Naive thymus-derived CD4-positive, alpha-beta T cell (primary cell): ENCODE measurements at regions not wholly inside any gene's neighbourhood (a gene's known extent, or its start where the extent isn't known, plus 50 kb on each side); places are given as distances from the start of the nearest gene placed in this dataset.

Experiments
- ATAC-seq: fragments of 150-1000 bp; cut with Tn5 transposase; 2 replicates; pipeline ENCODE4 v1.10.0; 2021; ENCODE audit warnings: mild to moderate bottlenecking, moderate library complexity
- CTCF ChIA-PET: fragments of 350-600 bp; sonication (Branson Sonifier 250); formaldehyde crosslinking; loops from one replicate; lab custom pipeline; 2021; ENCODE audit warnings: antibody characterized with exemption; lab: Charles Lee
- POLR2A ChIA-PET: fragments of 350-600 bp; sonication (Branson Sonifier 250); formaldehyde crosslinking; loops from one replicate; lab custom pipeline; 2021; ENCODE audit warnings: antibody characterized with exemption, inconsistent platforms; lab: Charles Lee
- DNase-seq, 9 donors: peaks; one replicate each; pipeline versions ENCODE4 v3.0.0 to v3.0.0-alpha.2; 2020 to 2022; ENCODE audit warnings: mixed read lengths in 1 of 9
- H3K27ac ChIP-seq: one replicate; pipeline ENCODE4 v1.7.0; 2013; ENCODE audit warnings: mild to moderate bottlenecking, low read depth, low read length, moderate library complexity
- H3K27me3 ChIP-seq, 2 donors: one replicate each; pipeline ENCODE4 v1.7.0; 2013; ENCODE audit warnings: low read length in 2 of 2, mild to moderate bottlenecking in 2 of 2, moderate library complexity in 2 of 2; ENCODE audit not compliant: control insufficient read depth in 2 of 2, insufficient read depth in 2 of 2
- H3K36me3 ChIP-seq, 3 experiments: 1 replicate in 2 of 3; 2 replicates in 1 of 3; pipeline ENCODE4 v1.7.0; 2013; ENCODE audit warnings: low read length in 3 of 3, mild to moderate bottlenecking in 3 of 3, moderate library complexity in 1 of 3; ENCODE audit not compliant: insufficient read depth in 3 of 3, control insufficient read depth in 2 of 3
- H3K4me1 ChIP-seq, 2 donors: one replicate each; pipeline ENCODE4 v1.7.0; 2013; ENCODE audit warnings: low read length in 2 of 2, mild to moderate bottlenecking in 2 of 2, moderate library complexity in 1 of 2; ENCODE audit not compliant: control insufficient read depth in 2 of 2, insufficient read depth in 2 of 2
- H3K4me3 ChIP-seq: 2 replicates; pipeline ENCODE4 v1.7.0; 2013; ENCODE audit warnings: mild to moderate bottlenecking, low read length
- H3K9me3 ChIP-seq, 3 experiments: 1 replicate in 2 of 3; 2 replicates in 1 of 3; pipeline ENCODE4 v1.7.0; 2013; ENCODE audit warnings: low read length in 3 of 3; ENCODE audit not compliant: control insufficient read depth in 2 of 3
- H3K27ac Mint-ChIP-seq, 9 donors: one replicate each; pipeline ENCODE4 v1.8.0; 2020 to 2022; ENCODE audit warnings: mixed read lengths in 9 of 9, mild to moderate bottlenecking in 8 of 9, moderate library complexity in 5 of 9, inconsistent platforms in 2 of 9
- H3K27me3 Mint-ChIP-seq, 5 donors: one replicate each; pipeline ENCODE4 v1.8.0; 2021 to 2022; ENCODE audit warnings: mixed read lengths in 5 of 5, mild to moderate bottlenecking in 1 of 5
- H3K36me3 Mint-ChIP-seq, 5 donors: one replicate each; pipeline ENCODE4 v1.8.0; 2020 to 2022; ENCODE audit warnings: mixed read lengths in 5 of 5, mild to moderate bottlenecking in 3 of 5, inconsistent platforms in 1 of 5
- H3K4me1 Mint-ChIP-seq, 7 donors: one replicate each; pipeline ENCODE4 v1.8.0; 2020 to 2022; ENCODE audit warnings: mixed read lengths in 7 of 7, mild to moderate bottlenecking in 3 of 7, inconsistent platforms in 1 of 7
- H3K4me3 Mint-ChIP-seq, 10 donors: one replicate each; pipeline ENCODE4 v1.8.0; 2020 to 2022; ENCODE audit warnings: mild to moderate bottlenecking in 10 of 10, mixed read lengths in 10 of 10, moderate library complexity in 6 of 10, inconsistent platforms in 2 of 10
- H3K9me3 Mint-ChIP-seq, 11 donors: one replicate each; pipeline ENCODE4 v1.8.0; 2020 to 2022; ENCODE audit warnings: mixed read lengths in 11 of 11, mild to moderate bottlenecking in 4 of 11, inconsistent platforms in 1 of 11, moderate library complexity in 1 of 11
- intact Hi-C, 2 donors: fragments of 100-400 bp; cut with micrococcal nuclease; formaldehyde crosslinking; loops; one replicate each; pipeline ENCODE4 v1.15.1; 2023

DNA sequence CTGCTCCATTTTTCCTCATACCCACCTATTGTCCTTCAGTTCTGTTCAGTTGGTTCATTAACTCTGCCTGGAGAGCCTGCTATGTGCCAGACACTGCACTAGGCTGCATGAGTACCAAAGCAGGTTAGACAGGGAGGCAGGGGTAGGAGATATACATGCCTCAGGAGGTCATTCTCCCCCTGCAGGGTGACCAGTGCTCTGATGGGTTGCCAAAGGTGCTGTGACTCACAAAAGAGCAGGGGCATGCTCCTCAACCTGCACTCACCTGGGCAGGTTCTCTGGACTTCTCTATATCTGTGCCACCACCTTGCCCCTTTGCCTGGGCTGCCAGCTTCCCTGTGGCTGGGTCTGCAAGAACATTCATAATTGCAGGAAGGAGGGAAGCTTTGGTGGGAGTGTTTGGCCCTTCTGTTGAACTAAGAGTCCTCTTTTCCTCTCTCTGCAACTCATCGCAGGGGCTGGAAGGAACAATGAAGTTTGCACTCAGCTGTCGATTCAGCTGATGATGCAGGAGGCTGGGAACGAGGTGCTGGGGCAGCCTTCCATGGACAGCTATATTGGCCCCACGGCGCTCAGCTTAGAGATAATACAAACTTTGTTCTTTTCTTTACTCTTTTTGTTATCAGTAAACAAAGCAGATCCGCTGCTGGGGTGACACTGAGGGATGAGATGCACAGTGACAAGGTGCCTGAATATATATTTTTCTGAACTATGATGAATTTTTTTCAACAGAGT lies 356.4 kb upstream of the PLXNA2 start:
- H3K4me3 Mint-ChIP-seq = no peak overlapping the region
- H3K4me1 Mint-ChIP-seq = peaks cover 0 to 4% (median 0%) of the 10 kb centered on the region in 7 donors
- no peaks in the 10 kb centered on the region for H3K36me3 Mint-ChIP-seq
- intact Hi-C loops = no loop called here
- Histone ChIP-seq H3K27ac (no peak overlapping the region), H3K9me3 (no peaks in the 10 kb centered on the region), H3K4me3 (no peak overlapping the region), H3K4me1 (no peaks in the 10 kb centered on the region), H3K27me3 (no peaks in the 10 kb centered on the region), H3K36me3 (no peaks in the 10 kb centered on the region)
- ChIA-PET POLR2A (no interaction called here), CTCF (no interaction called here)
- ATAC-seq = no peak
- H3K27me3 Mint-ChIP-seq = peaks cover 0 to 21% (median 6%) of the 10 kb centered on the region in 5 donors
- H3K9me3 Mint-ChIP-seq = peaks cover 0 to 1% (median 0%) of the 10 kb centered on the region in 11 donors
- DNase-seq = no peak
- no peak overlapping the region for H3K27ac Mint-ChIP-seq

DNA sequence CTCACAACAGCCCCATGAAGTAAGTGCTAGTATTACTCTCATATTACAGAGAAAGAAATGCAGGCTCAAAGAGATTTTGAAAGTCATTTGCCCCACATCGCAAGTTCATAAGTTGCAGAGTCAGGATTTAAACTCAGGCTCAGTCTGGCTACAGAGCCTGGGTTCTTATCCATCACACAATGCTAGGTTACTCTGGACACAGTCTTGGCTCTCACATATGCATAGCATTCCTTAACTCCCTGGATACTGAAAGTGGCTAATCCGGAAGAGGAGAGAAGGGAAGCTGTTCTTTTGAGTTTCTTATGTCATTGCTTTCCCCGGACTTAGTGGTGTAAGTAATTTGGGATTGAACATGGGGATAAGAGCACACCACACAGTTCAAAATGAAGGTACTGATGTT lies 357.4 kb upstream of the PLXNA2 start:
- intact Hi-C loops = no loop called here
- Histone ChIP-seq H3K27me3 (no peaks in the 10 kb centered on the region), H3K27ac (no peak overlapping the region), H3K4me1 (no peaks in the 10 kb centered on the region), H3K9me3 (no peaks in the 10 kb centered on the region), H3K4me3 (no peak overlapping the region), H3K36me3 (no peaks in the 10 kb centered on the region)
- no peak overlapping the region for H3K27ac Mint-ChIP-seq
- ChIA-PET CTCF (interaction anchor here (0.6 kb wide), 1 partner anchor 236 kb away, joined by 3 read pairs; no protein-coding TSS in a partner anchor), POLR2A (no interaction called here)
- H3K4me1 Mint-ChIP-seq = peaks cover 0 to 4% (median 0%) of the 10 kb centered on the region in 7 donors
- H3K9me3 Mint-ChIP-seq = peaks cover 0 to 1% (median 0%) of the 10 kb centered on the region in 11 donors
- H3K36me3 Mint-ChIP-seq = no peaks in the 10 kb centered on the region
- H3K27me3 Mint-ChIP-seq = peaks cover 0 to 21% (median 12%) of the 10 kb centered on the region in 5 donors
- DNase-seq (no peak), ATAC-seq (no peak)
- H3K4me3 Mint-ChIP-seq = no peak overlapping the region

DNA sequence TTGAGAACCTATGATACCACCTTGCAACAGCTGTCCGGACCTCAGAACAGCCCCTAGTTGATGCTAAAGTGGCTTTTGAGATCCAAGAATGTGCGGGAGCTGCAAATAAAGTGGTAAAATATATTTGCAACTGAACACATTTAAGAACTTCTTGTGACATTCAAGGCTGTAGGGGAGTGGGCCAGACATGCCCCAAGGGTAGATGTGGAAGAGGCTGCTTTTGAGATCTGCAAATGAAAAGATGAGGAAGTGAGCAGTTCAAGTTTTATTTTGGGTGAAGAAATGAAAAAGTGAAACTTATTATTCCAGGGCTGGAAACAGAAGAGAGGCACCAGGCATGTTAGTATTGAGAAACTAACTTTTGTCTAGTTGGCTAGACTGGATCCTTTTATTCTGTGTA lies 359.5 kb upstream of the PLXNA2 start:
- POLR2A ChIA-PET = no interaction called here
- no peak for ATAC-seq

DNA sequence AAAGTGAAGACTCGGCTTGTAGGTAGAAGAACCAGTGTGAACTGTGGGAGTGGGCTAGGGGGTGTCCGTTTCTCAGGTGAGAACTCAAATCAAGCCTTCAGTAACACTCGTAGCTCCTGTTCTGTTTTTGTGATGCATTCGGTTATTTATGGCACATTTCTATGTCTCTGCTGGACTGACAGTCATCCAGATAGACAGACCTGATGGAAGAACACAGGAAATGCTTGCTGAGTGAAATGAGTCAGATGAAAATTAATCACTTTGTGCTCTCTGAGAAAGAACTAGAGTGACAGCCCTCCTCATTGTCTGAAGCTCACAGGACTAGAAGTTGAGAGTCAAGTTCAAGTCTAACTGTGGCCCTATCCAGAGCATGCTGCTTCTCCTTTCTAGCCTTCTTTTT lies 360.1 kb upstream of the PLXNA2 start:
- H3K27ac Mint-ChIP-seq = no peak overlapping the region

More for the DNA sequence above, 359.5 kb upstream of the PLXNA2 start:
- intact Hi-C loops = no loop called here
- H3K27me3 Mint-ChIP-seq = peaks cover 0 to 15% (median 11%) of the 10 kb centered on the region in 5 donors
- DNase-seq = no peak
- Histone ChIP-seq H3K27ac (no peak overlapping the region), H3K36me3 (no peaks in the 10 kb centered on the region), H3K4me1 (no peaks in the 10 kb centered on the region), H3K27me3 (no peaks in the 10 kb centered on the region), H3K4me3 (no peak overlapping the region), H3K9me3 (no peaks in the 10 kb centered on the region)
- H3K4me3 Mint-ChIP-seq = no peak overlapping the region
- CTCF ChIA-PET = no interaction called here
- peaks cover 0 to 1% (median 0%) of the 10 kb centered on the region in 11 donors for H3K9me3 Mint-ChIP-seq
- H3K4me1 Mint-ChIP-seq = peaks cover 0 to 4% (median 0%) of the 10 kb centered on the region in 7 donors
- no peak overlapping the region for H3K27ac Mint-ChIP-seq
- H3K36me3 Mint-ChIP-seq = no peaks in the 10 kb centered on the region

DNA sequence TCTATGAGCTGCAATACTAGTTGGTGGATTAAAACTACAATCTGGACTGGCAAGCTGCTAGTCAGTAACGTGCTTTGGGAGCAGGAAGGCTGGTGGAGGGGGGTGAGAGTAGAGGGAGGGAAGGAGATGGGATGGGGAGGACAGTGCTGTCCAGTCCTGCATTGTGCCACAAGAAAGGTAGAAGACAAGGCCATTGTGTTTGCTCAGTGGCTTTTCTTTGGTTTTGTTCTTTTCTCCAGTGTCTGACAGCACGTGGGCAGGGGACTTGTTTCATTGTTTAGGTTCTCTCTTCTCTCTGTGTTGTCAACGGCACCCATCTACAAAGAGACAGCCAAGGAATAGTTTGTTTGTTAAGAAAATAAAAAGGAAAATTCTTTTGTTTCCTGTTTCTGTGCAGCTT lies 362.8 kb upstream of the PLXNA2 start:
- H3K4me3 ChIP-seq = no peak overlapping the region
- intact Hi-C loops = no loop called here
- no peaks in the 10 kb centered on the region for H3K4me1 ChIP-seq
- Mint-ChIP-seq H3K27ac (no peak overlapping the region), H3K4me1 (peaks cover 0 to 4% (median 0%) of the 10 kb centered on the region in 7 donors), H3K4me3 (no peak overlapping the region), H3K9me3 (peaks cover 0 to 1% (median 0%) of the 10 kb centered on the region in 11 donors), H3K36me3 (no peaks in the 10 kb centered on the region), H3K27me3 (peaks cover 0 to 21% (median 7%) of the 10 kb centered on the region in 5 donors)
- H3K36me3 ChIP-seq = no peaks in the 10 kb centered on the region
- no peak for ATAC-seq
- no peaks in the 10 kb centered on the region for H3K27me3 ChIP-seq
- H3K9me3 ChIP-seq = no peaks in the 10 kb centered on the region
- no peak overlapping the region for H3K27ac ChIP-seq
- POLR2A ChIA-PET = no interaction called here
- no peak for DNase-seq
- CTCF ChIA-PET = no interaction called here

More for the DNA sequence above, 360.1 kb upstream of the PLXNA2 start:
- no peak for ATAC-seq
- ChIA-PET POLR2A (no interaction called here), CTCF (interaction anchor here (0.6 kb wide), 1 partner anchor 28 kb away, joined by 3 read pairs; no protein-coding TSS in a partner anchor)
- Histone ChIP-seq H3K36me3 (no peaks in the 10 kb centered on the region), H3K4me3 (no peak overlapping the region), H3K9me3 (no peaks in the 10 kb centered on the region), H3K27me3 (no peaks in the 10 kb centered on the region), H3K4me1 (no peaks in the 10 kb centered on the region), H3K27ac (no peak overlapping the region)
- Mint-ChIP-seq H3K4me3 (no peak overlapping the region), H3K36me3 (no peaks in the 10 kb centered on the region), H3K27me3 (peaks cover 0 to 20% (median 10%) of the 10 kb centered on the region in 5 donors), H3K4me1 (peaks cover 0 to 4% (median 0%) of the 10 kb centered on the region in 7 donors), H3K9me3 (peaks cover 0 to 1% (median 0%) of the 10 kb centered on the region in 11 donors)
- DNase-seq = no peak
- intact Hi-C loops = no loop called here

DNA sequence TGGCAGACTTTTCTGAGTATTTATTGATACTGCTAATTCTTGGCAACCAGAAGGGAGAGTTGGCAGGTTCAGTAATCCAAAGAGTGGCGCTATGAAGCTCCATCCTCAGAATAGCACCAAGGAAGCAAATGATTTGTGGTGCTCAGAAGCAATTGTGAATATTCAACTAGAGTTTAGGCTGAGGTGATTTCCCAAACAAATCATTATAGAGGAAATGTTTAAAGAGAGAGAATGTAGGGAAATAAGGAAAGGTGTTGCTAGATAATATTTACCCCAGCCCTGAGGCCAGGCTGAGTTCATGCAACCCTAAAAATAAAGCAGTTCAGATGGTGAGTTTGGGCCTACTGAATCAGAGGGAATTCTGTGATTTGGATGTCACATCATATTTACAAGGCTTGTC lies 363.4 kb upstream of the PLXNA2 start:
- peaks cover 0 to 1% (median 0%) of the 10 kb centered on the region in 11 donors for H3K9me3 Mint-ChIP-seq
- no peaks in the 10 kb centered on the region for H3K36me3 ChIP-seq
- no peak for ATAC-seq

DNA sequence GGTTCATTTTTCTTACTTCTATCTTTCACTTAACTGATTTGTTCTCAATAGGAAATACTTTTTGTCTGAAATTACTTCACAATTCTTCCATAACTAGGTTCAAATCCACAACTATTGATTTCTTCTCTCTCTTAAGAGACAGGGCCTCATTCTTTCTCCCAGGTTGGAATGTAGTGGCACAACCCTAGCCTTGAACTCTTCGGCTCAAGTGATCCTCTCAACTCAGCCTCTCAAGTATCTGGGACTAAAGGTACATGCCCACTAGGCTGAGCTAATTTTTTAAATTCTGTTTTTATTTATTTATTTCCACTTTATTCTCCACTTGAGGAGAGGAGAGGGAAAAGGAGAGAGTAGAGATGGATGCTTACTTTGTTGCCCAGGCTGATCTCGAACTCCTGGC lies 370.4 kb upstream of the PLXNA2 start:
- H3K4me3 Mint-ChIP-seq = no peak overlapping the region
- H3K27ac ChIP-seq = no peak overlapping the region

More for the DNA sequence above, 363.4 kb upstream of the PLXNA2 start:
- no peak overlapping the region for H3K4me3 ChIP-seq
- no peak overlapping the region for H3K27ac ChIP-seq
- no peak for DNase-seq
- no peaks in the 10 kb centered on the region for H3K27me3 ChIP-seq
- ChIA-PET CTCF (no interaction called here), POLR2A (no interaction called here)
- no peak overlapping the region for H3K27ac Mint-ChIP-seq
- H3K4me1 ChIP-seq = no peaks in the 10 kb centered on the region
- no peak overlapping the region for H3K4me3 Mint-ChIP-seq
- H3K27me3 Mint-ChIP-seq = peaks cover 0 to 21% (median 7%) of the 10 kb centered on the region in 5 donors
- no peaks in the 10 kb centered on the region for H3K36me3 Mint-ChIP-seq
- intact Hi-C loops = no loop called here
- H3K9me3 ChIP-seq = no peaks in the 10 kb centered on the region
- peaks cover 0 to 4% (median 0%) of the 10 kb centered on the region in 7 donors for H3K4me1 Mint-ChIP-seq

More for the DNA sequence above, 370.4 kb upstream of the PLXNA2 start:
- Histone ChIP-seq H3K4me3 (no peak overlapping the region), H3K36me3 (no peaks in the 10 kb centered on the region), H3K4me1 (no peaks in the 10 kb centered on the region), H3K9me3 (peaks cover 0 to 2% (median 0%) of the 10 kb centered on the region in 3 experiments), H3K27me3 (no peaks in the 10 kb centered on the region)
- peaks cover 0 to 18% (median 6%) of the 10 kb centered on the region in 5 donors for H3K27me3 Mint-ChIP-seq
- H3K36me3 Mint-ChIP-seq = peaks cover 0 to 8% (median 0%) of the 10 kb centered on the region in 5 donors
- peaks cover 0 to 20% (median 11%) of the 10 kb centered on the region in 11 donors for H3K9me3 Mint-ChIP-seq
- ATAC-seq (no peak), DNase-seq (no peak)
- no peaks in the 10 kb centered on the region for H3K4me1 Mint-ChIP-seq
- H3K27ac Mint-ChIP-seq = no peak overlapping the region
- ChIA-PET POLR2A (no interaction called here), CTCF (no interaction called here)
- intact Hi-C loops = no loop called here
